Stimulated activated CD4-positive, alpha-beta T cell treated with anti-CD3 and anti-CD28 coated beads, Interleukin-15, amount 100 ng/mL, for 24 hours (primary cell): ENCODE measurements at regions not wholly inside any gene's neighbourhood (a gene's known extent, or its start where the extent isn't known, plus 50 kb on each side); places are given as distances from the start of the nearest gene placed in this dataset.
"Not testable (repeated sequence)": the region's sequence is repeated elsewhere in the genome, so short reads cannot be mapped to it uniquely, and the experiment has no call there.

Experiments
- DNase-seq: peaks from one replicate; pipeline ENCODE4 v3.0.0-alpha.2; 2020

GRCh38 chr7:32221736-32222135 is 151.5 kb upstream of the PDE1C start:
- DNase-seq: no peak

- no peak for DNase-seq
Measured at GRCh38 chr7:32221056-32221455, 150.8 kb upstream of the PDE1C start.

- not testable (repeated sequence) for DNase-seq
Measured at GRCh38 chr7:32219831-32220230, 149.6 kb upstream of the PDE1C start.

GRCh38 chr7:32219416-32219815 is 149.2 kb upstream of the PDE1C start:
- no peak for DNase-seq

- no peak for DNase-seq
Measured at GRCh38 chr7:32218741-32219288, 148.6 kb upstream of the PDE1C start.

- DNase-seq: no peak
Measured at GRCh38 chr7:32218154-32218467, 147.9 kb upstream of the PDE1C start.

- no peak for DNase-seq
Measured at GRCh38 chr7:32217341-32218153, 147.3 kb upstream of the PDE1C start.

- no peak for DNase-seq
Measured at GRCh38 chr7:32216759-32217158, 146.6 kb upstream of the PDE1C start.

GRCh38 chr7:32215697-32216096 is 145.5 kb upstream of the PDE1C start:
- no peak for DNase-seq

GRCh38 chr7:32214913-32215312 is 144.7 kb upstream of the PDE1C start:
- no peak for DNase-seq

GRCh38 chr7:32212321-32212720 is 142.1 kb upstream of the PDE1C start:
- no peak for DNase-seq

GRCh38 chr7:32206987-32207386 is 136.8 kb upstream of the PDE1C start:
- no peak for DNase-seq

- no peak for DNase-seq
Measured at GRCh38 chr7:32206488-32206887, 136.3 kb upstream of the PDE1C start.

- DNase-seq: not testable (repeated sequence)
Measured at GRCh38 chr7:32205298-32205824, 135.2 kb upstream of the PDE1C start.

GRCh38 chr7:32204361-32205018 is 134.3 kb upstream of the PDE1C start:
- peak; percentile 6 for DNase-seq

GRCh38 chr7:32200646-32201045 is 130.4 kb upstream of the PDE1C start:
- DNase-seq: no peak

GRCh38 chr7:32194537-32194936 is 124.3 kb upstream of the PDE1C start:
- DNase-seq: no peak

GRCh38 chr7:32191305-32191704 is 121.1 kb upstream of the PDE1C start:
- DNase-seq: no peak

GRCh38 chr7:32179567-32179966 is 109.4 kb upstream of the PDE1C start:
- DNase-seq: no peak

GRCh38 chr7:32178677-32179366 is 108.6 kb upstream of the PDE1C start:
- no peak for DNase-seq

GRCh38 chr7:32177232-32177631 is 107.0 kb upstream of the PDE1C start:
- no peak for DNase-seq

GRCh38 chr7:32175099-32175498 is 104.9 kb upstream of the PDE1C start:
- DNase-seq: no peak

- no peak for DNase-seq
Measured at GRCh38 chr7:32171248-32171647, 101.0 kb upstream of the PDE1C start.

GRCh38 chr7:32170838-32171237 is 100.6 kb upstream of the PDE1C start:
- DNase-seq: no peak
